HS-5 (cell line): ENCODE measurements at regions not wholly inside any gene's neighbourhood (a gene's known extent, or its start where the extent isn't known, plus 50 kb on each side); places are given as distances from the start of the nearest gene placed in this dataset.
A peak's percentile ranks its signal among the peaks of the same experiment; 100 is the strongest.

ENCODE experiments used
- DNase-seq: peaks from one replicate; pipeline ENCODE4 v3.0.0-alpha.2; 2012; ENCODE audit warnings: low read depth

- peak; percentile 26 for DNase-seq
Measured at GRCh38 chr3:104564045-104564643, 802.6 kb upstream of the ALCAM start.

GRCh38 chr3:104566054-104566453, 800.7 kb upstream of the ALCAM start:
- no peak for DNase-seq

- no peak for DNase-seq
Measured at GRCh38 chr3:104575634-104576033, 791.1 kb upstream of the ALCAM start.

- no peak for DNase-seq
Measured at GRCh38 chr3:104578558-104578957, 788.2 kb upstream of the ALCAM start.

- no peak for DNase-seq
Measured at GRCh38 chr3:104582092-104582491, 784.6 kb upstream of the ALCAM start.

- DNase-seq: no peak
Measured at GRCh38 chr3:104584682-104585081, 782.0 kb upstream of the ALCAM start.

- no peak for DNase-seq
Measured at GRCh38 chr3:104586344-104586743, 780.4 kb upstream of the ALCAM start.

- DNase-seq: no peak
Measured at GRCh38 chr3:104588442-104588841, 778.3 kb upstream of the ALCAM start.

- DNase-seq: no peak
Measured at GRCh38 chr3:104591776-104592175, 774.9 kb upstream of the ALCAM start.

- no peak for DNase-seq
Measured at GRCh38 chr3:104594491-104594890, 772.2 kb upstream of the ALCAM start.

- DNase-seq: no peak
Measured at GRCh38 chr3:104596054-104596453, 770.7 kb upstream of the ALCAM start.

- peak; percentile 20 for DNase-seq
Measured at GRCh38 chr3:104596551-104596950, 770.2 kb upstream of the ALCAM start.

- DNase-seq: no peak
Measured at GRCh38 chr3:104598848-104599511, 767.7 kb upstream of the ALCAM start.

- DNase-seq: peak; percentile 18
Measured at GRCh38 chr3:104604326-104605010, 762.2 kb upstream of the ALCAM start.

GRCh38 chr3:104606812-104607211, 759.9 kb upstream of the ALCAM start:
- no peak for DNase-seq

- no peak for DNase-seq
Measured at GRCh38 chr3:104610730-104611652, 755.7 kb upstream of the ALCAM start.

GRCh38 chr3:104612218-104612617, 754.5 kb upstream of the ALCAM start:
- no peak for DNase-seq

GRCh38 chr3:104614564-104614963, 752.1 kb upstream of the ALCAM start:
- DNase-seq: no peak

- DNase-seq: peak; percentile 49
Measured at GRCh38 chr3:104628185-104628789, 738.4 kb upstream of the ALCAM start.

GRCh38 chr3:104629038-104629437, 737.7 kb upstream of the ALCAM start:
- DNase-seq: peak; percentile 81

GRCh38 chr3:104631254-104631653, 735.5 kb upstream of the ALCAM start:
- DNase-seq: no peak

GRCh38 chr3:104632521-104632920, 734.2 kb upstream of the ALCAM start:
- no peak for DNase-seq
